ENCODE measurements at regions not wholly inside any gene's neighbourhood (a gene's known extent, or its start where the extent isn't known, plus 50 kb on each side); places are given as distances from the start of the nearest gene placed in this dataset.

GRCh38 chr4:80138551-80139538 is 58.5 kb upstream of the PRDM8 start:
- H3K4me3 ChIP-seq (ENCODE audit: low read depth, low read length): no peak overlapping the region
- no peak for TF ChIP-seq CTCF (IDR thresholded peaks at IDR 0.05; ENCODE audit: low read depth, low read length)

GRCh38 chr4:80137631-80138030 is 59.7 kb upstream of the PRDM8 start:
- TF ChIP-seq CTCF (IDR thresholded peaks at IDR 0.05; ENCODE audit: low read depth, low read length): no peak
- H3K4me3 ChIP-seq (ENCODE audit: low read depth, low read length): no peak overlapping the region

- TF ChIP-seq CTCF (IDR thresholded peaks at IDR 0.05; ENCODE audit: low read depth, low read length): no peak
- H3K4me3 ChIP-seq (ENCODE audit: low read depth, low read length): no peak overlapping the region
Measured at GRCh38 chr4:80136270-80136669, 61.0 kb upstream of the PRDM8 start.

GRCh38 chr4:80135702-80136058 is 61.6 kb upstream of the PRDM8 start:
- TF ChIP-seq CTCF (IDR thresholded peaks at IDR 0.05; ENCODE audit: low read depth, low read length): no peak

GRCh38 chr4:80134936-80135701 is 62.1 kb upstream of the ANTXR2 start:
- TF ChIP-seq CTCF (IDR thresholded peaks at IDR 0.05; ENCODE audit: low read depth, low read length): no peak
- no peak overlapping the region for H3K4me3 ChIP-seq (ENCODE audit: low read depth, low read length)

More at GRCh38 chr4:80135702-80136058, 61.6 kb upstream of the PRDM8 start:
- H3K4me3 ChIP-seq (ENCODE audit: low read depth, low read length): no peak overlapping the region

GRCh38 chr4:80133240-80133783 is 60.3 kb upstream of the ANTXR2 start:
- no peak overlapping the region for H3K4me3 ChIP-seq (ENCODE audit: low read depth, low read length)
- no peak for TF ChIP-seq CTCF (IDR thresholded peaks at IDR 0.05; ENCODE audit: low read depth, low read length)
